SKM-1 treated with dmso at 0.1 percent for 144 hours (cell line): ENCODE measurements at regions not wholly inside any gene's neighbourhood (a gene's known extent, or its start where the extent isn't known, plus 50 kb on each side); places are given as distances from the start of the nearest gene placed in this dataset.
A peak's percentile ranks its signal among the peaks of the same experiment; 100 is the strongest.

ENCODE experiments used
- DNase-seq: peaks from one replicate; lab custom pipeline; 2025; ENCODE audit not compliant: unreplicated experiment; lab: John Stamatoyannopoulos, UW

DNA sequence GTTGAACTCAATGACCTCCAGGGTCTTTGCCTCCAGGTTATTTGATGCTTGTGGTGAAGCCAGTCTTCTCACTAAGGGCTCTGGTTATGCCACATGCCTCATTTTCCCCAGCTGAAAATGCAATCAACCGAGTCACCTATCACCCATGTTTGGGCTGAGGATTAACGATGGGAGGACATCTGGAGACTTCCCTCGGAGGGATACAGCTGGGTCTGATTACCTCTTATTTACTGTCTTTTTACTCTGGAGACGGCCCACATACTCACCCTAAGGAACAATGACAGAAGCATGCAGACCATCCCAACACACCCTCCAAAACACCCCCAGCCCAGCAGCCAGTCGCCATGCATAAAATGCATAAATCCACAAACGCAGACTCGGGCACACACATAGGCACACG lies 187.4 kb downstream of the OPA1 start:
- DNase-seq = no peak

DNA sequence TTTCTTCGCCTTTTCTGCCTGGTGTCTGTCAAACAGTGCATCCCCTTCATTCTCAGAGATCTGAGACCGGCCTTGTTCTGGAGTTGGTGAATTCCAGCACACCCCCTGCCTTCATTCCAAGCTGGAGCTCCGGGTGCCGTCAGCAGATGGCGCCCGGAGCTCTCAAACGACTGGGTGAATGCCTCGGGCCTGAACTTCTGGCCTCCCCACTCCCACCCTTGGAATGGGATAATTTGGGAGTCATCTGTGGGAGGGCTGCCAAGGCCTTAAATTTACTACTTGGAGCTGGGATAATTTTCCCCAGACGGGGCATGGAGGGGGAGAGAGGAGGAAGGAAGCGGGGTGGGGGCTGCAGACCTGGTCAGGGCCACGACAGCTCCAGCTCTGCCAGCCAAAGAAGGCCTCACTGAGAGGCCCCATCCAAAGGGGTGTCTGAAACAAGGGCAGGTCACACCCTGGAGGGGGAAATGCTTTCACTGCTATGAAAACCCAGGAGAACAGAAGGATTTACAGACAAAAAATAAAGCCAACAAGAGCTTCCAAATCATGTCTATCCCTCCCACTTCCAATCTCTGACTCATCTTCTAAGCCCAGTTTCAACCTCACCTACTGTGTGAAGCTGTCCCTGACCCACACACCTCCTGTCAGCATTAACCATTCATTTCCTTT lies 187.9 kb downstream of the OPA1 start:
- peak; percentile 24 for DNase-seq

DNA sequence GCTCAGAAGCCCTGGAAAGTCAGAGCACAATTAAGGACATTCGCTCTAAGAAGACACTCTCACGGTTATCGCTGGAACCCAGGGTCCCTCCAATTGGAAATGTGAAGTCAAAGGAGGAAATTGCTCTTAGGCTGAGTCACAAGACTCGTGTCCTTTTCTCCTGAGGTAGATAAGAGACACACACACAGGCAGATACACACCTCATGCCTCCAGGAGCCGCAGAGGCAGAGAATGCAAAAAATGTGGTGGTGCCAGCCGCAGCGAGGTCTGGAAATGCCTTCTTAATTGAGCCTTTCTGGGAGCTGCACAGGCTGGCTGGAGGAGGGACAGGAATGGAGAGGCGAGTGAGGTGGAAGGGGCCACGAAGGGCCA lies 189.3 kb downstream of the OPA1 start:
- DNase-seq = no peak

DNA sequence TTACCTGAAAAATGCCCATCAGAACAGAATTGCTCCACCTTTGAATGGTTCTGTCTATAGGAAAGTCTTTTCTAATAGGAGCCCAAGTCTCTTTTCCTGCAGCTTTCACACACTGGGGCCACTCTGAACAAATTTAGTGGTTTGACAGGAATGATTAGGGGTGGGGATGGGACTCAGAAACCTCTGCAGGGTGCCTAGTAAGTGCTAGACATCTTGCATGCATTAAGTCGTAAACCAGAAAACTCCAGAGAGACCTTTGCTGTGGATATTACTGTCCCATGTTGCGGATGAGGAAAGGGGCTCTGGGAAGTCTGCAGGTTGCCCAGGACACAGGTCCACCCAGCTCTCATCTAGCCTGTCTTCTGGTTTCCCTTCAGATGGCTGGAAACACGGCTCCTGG lies 189.7 kb downstream of the OPA1 start:
- no peak for DNase-seq

DNA sequence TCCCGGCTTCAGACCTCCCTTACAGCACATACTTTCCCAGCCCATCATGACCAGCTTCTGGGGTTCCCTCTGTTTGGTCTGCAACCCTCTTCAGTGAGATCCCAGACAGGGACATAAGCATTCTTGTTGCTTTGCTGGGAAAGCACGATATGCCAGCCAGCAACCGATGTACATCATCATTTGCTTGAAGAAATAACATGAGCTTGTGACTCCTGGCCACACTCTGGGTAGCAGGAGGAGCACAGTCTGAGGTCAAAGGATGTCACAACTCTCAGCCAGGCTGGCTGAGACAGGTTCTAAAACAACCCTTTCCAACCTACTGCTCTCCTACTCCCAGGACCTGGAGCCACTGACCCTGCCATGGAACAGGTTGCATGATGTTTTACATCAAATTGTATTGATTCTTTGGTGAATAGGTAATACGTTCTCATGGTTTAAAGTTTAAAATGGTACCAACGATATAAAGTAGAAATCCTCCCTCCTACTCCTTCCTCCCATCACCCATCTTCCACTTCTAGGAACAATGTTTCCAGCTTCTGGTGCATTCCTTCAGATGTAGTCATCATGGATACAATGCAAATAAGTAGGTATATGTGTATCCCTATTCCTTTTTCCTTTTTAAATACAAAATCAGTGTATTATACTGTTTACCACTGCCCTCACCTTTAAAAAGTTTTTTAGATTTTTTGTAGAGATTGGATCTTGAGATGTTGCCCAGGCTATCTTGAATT lies 190.3 kb downstream of the OPA1 start:
- DNase-seq = no peak

DNA sequence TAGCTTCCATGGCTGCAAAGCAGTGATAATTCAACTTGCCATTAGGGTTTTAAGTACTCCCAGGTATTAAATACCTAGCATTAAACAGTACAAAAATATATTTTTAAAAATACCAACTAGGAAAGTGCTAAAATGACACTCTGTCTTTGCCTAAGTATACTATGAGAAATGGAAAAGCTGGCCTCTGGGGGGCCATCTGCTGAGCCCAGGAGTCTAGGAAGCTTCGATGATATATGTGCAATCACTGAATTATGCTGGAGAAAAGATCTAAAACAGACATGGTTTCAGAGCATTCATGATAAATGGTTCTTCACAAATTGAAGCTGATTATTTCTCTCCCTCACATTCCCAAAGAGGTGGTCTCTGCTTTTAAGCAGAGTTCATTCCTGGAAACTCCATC lies 191.8 kb downstream of the OPA1 start:
- no peak for DNase-seq

DNA sequence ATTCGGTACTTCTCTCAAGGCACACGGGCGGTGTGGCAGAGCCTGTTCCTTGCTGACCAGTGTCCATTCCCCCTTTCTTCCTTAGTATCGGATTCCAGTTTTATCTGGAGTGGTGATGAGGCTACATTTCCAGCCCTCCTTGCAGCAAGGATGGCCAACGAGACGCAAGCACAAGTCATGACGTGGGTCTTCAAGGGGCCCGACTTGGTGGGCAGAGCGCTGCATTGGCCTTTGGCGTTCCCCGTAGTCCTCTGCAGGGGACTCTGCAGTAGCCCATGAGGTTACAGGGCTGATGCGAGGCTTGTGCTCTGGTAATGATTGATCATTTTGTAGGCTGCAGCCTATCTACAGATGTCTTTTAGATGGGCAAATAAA lies 194.5 kb downstream of the OPA1 start:
- no peak for DNase-seq

DNA sequence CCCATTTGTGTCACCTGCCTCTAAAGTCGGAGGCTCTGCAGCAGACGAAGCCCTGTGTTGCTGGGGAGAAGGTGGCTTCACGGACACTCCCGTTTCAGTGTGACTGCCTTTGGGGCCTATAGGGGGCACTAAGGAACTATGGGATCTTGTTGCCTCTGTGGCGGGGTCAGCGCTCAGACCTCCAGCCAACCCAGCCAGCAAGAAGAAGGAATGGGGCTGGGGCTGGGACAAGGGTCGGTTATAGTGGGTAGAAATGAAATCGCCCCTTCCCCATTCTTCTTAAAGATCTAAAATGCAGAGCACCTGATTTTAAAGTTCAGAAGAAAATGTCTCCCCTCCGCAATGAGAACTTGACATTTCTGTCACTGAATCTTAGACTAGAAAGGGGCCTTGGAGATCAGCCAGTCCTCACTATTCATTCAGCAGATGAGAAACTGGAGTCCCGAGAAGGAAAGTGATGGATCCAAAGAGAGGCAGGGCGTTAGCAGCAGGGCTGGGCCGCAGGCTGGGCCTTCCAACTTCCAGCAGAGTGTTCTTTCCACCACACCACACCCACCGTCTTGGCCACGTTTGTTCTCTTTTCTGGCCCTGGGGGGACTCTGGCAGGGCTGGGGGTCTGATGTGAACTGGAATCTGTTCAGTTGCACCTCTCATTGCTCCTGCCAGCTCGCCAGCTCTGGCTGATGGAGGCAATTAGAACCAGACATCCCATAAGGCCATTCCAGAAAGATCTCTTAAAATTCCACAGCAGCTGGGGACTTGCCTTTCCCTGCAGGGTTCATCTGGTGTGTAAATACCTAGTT lies 195.4 kb downstream of the OPA1 start:
- DNase-seq = peak; percentile 45

DNA sequence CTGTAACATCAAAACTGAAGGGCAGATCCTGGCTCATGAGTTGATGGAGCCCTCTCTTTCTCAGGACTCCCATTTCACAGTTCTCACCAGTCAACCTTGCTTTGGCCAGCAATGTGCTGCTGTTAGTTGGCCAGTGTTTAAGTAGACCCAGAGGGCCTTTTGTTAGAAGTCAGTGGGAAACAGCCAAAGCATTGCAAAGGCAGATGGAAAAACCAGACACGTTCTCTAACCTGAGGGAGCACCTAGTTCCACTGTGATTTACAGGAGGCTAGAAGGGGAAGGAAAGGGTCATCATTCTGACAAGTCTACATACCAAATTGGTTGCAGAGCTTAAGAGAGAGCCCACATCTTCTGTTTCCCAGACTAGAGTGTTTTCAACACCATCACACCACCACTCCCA lies 196.4 kb downstream of the OPA1 start:
- no peak for DNase-seq

DNA sequence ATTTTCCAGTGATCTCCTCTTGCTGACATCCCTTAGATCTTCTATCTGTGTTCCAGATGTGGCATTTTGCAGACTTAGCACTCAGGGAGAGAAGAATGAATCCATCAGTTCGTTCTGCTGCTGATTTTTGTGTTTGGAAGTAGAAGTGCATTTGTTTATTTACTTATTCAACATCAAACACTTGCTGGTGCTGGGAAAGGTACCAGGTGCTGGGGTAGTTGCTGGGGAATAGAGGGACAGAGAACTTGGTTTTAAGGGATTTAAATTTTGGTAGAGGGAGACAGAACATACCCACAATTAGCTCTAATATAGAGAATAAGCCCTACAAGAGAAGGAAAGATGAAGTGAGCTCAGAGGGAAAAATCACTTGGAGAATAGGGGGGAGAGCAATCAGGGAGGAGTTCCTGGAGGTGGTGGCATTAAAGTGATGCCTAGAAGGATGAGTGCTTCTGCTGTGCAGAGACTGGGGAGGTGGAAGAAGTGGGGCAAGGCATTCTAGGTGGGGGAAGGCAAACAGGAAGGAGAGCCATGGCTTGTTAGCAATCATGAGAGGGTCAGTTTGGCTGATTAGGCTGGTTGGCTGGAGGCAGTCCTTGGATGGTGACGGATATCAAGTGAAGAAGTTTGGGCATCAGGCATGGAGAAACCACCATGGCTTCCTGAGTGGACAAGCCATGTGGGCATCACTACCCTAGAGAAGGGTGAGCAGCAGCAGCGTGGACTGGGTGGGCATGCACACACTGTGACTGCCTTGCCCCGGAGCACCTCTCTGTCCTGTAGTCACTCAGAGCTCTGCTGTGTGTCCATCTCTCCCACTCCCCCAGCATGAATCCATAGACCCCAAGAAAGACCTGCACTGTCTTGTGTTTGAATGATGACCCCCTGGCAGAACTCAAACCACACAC lies 197.3 kb downstream of the OPA1 start:
- DNase-seq = no peak

DNA sequence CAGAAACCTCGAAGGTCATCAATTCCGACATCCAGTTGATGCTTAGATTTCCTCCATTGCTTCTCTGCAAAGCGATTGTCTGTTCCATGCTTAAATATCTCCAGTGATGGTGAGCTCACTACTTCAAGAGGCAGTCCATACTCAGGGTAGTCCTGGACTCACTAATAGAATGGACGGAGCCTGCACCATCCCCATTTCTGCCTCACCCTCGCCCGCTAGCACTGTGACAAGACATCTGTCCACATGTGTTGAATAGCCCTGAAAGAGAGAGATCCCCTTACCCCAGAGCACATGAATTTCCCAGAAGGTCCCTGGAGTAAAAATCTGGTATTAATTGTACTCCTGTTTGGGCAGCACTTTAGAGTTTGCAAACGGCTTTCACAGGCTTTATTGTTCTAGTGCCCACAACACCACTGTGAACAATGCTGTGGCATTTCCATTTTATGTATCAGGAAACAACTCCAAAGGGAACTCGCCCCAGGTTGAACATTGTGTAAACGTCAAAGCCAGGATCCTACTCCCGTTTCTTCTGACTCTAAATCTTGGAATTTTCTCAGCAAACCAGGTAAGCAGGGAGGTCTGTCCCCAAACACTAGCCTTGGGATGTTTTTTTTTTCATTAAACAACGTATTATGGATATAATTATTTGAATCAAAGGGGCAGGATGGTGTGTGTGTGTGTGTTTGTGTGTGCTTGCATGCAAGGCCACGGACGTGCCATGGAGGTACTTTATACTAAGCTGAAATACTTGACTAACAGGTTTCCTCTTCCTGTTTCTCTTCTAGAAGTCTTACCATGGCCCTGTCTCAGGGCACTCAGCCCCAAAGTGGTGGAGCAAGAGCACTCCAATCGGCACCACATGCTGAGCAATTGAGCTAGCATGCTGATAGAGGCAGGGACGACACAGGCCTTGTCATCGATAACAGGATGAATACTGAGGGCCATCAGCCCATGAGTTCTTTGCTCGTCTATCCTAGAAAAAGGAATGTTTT lies 198.3 kb downstream of the OPA1 start:
- DNase-seq = no peak

DNA sequence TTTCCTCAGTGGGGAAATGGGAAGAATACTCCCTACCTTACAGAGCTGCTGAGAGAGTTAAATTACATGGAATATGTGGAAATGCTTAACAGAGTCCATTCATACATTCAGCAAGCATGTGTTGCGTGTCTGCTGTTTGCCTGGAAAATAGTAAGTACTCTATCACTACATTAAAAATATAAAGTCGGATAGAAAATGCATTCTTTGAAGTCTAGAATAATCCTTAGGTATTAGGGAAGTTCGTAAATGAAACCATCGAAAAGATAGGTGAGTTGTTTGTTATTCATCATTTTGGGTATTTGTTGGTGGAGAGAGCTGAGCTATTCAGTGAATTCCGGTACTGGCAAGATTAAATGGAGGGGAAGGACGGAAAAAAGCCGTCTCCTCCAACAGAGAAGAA lies 200.1 kb downstream of the OPA1 start:
- no peak for DNase-seq

DNA sequence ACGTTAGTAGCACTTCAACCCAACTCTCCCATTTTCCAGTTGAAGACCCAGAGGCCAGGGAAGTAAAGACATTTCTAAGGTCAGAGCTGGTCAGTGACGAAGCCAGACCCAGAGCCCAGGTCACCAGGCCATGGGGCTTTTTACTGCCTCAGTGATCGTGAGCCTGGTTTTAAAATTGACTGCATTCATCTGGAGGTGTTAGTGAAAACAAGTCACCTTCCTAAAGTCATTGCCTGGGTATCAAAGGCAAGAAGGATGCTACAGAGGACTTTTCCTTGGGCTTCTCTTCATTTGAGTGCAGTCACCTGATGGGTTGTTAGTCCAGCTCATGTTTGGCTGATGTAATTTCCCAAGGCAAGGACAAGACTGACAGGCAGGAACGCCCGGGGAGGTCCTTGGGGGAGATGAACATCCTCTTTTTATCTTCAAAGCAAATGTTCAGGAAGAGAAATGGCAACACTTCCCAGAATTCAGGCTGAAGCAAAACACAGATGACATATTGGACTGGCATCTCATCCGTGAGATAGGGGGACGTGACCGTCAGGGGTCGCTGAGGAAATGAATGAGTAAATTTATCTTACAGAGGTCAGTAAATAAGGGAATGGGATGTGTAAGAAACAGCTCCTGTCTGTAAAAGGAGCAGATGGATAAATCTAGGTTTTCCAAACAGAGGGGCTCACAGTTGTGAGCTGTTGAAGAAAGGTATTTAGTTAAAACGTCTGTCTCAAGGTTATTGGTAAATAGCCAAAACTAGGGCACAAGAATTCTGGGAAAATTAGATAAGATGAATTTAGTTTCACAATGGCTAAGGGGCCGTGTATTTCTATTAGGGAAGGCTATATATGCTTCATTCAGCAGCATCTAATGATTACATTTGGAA lies 201.2 kb downstream of the OPA1 start:
- no peak for DNase-seq

DNA sequence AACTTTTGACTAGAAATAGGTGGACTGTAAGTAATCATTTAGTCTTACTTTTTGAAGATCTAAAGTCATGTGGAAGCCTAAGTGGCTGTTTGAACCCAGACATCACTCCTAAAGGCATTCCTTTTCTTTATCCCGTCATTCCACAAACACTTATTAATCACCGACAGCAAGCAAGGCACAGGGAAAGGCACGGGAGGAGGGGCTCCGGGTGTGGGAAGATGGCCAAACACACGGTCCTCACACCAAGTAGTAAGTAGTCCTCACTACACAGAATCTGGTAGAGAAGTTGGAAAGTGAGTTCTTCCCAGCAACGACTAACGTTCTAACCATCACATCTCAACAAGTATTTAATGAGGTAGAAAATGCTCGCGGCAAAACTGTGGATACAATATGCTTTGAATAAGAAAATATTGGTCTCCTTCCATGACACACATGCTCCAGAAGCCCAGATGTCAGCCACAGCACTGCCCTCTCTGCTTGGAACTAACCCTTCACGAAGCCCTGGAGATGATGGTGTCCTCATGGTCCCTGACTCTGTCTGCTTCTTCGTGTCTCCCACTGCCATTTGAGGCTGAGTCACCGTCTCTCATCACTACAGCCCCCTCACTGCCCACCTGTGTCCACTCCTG lies 202.2 kb downstream of the OPA1 start:
- no peak for DNase-seq

DNA sequence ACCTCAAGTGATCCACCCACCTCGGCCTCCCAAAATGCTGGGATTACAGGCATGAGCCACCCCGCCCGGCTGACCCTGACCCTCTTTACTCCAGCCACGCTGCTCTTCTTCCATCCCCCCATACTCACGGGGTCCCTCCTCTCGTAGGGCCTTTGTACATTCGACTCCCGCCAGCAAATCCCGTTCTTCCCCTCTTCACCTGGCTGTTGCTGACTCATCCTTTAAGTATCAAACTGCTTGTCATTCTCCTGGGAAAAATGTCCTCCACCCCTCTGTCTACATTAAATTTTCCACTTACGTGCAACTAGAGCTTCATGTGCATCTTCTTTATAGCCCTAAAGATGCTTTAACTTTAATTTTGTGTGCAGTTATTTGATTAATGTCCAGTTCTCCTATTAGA lies 203.1 kb downstream of the OPA1 start:
- no peak for DNase-seq

DNA sequence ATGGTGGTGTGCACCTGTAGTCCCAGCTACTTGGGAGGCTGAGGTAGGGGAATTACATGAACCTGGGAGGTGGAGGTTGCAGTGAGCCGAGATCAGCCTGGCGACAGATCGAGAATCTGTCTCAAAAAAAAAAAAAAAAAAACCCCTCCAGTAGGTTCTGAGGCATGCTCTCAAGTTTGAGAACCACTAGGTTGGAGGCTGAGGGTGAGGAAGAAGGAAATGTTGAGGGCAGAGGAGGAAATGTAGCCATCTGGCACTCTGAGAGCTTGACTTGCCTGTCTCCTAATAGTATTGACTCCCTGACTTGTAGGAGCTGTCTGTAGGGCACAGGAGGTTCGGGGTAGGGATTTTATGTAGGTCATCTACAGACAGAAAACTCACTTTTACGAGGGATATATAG lies 204.6 kb downstream of the OPA1 start:
- DNase-seq = no peak

DNA sequence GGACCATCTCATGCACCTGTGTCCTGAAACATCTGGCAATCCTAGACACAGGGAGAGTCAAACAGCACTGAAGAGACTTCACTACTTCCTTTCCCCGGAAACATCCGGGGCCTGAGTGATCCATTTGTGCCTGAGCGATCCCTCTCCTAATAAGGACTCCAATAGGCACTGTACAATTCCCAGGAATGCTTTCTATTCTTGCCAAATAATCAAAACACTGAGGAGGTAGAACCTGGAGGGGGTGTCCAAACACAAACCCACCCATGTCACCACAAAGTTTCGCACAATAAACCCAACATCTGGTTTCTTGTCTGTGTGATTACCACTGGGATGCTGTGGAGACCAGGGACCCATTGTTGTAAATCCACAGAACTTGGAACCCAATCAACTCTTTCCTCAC lies 205.0 kb downstream of the OPA1 start:
- DNase-seq = no peak
